ENCODE measurements at regions not wholly inside any gene's neighbourhood (a gene's known extent, or its start where the extent isn't known, plus 50 kb on each side); places are given as distances from the start of the nearest gene placed in this dataset.

DNA sequence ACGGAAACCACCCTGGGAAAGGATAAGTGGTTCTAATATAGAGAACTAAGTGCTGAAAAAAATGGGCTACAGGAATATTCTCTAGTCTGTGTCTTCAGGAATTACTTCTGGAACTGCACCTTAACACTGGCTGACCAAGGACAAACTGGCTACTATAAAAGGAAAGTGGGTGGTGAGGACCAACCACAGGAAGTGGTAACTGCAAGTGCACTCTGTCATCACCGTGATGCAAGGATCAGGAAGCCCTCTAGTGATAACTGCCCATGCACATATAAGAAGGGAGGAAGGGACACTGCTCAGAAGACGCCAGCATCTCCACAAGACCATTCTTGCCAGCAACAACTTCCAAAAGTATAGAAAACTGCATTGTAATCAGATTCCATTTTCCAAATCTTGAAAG lies 424.4 kb upstream of the RGPD4 start:
- Mint-ChIP-seq H3K4me1 (no peaks in the 10 kb centered on the region), H3K4me3 (no peak overlapping the region), H3K9me3 (no peaks in the 10 kb centered on the region), H3K27ac (no peak overlapping the region), H3K36me3 (ENCODE audit: low read depth) (no peaks in the 10 kb centered on the region), H3K27me3 (ENCODE audit: low read depth, poor library complexity) (peaks cover 17% of the 10 kb centered on the region)
- DNase-seq, result no peak
- TF ChIP-seq, protein P1, sequence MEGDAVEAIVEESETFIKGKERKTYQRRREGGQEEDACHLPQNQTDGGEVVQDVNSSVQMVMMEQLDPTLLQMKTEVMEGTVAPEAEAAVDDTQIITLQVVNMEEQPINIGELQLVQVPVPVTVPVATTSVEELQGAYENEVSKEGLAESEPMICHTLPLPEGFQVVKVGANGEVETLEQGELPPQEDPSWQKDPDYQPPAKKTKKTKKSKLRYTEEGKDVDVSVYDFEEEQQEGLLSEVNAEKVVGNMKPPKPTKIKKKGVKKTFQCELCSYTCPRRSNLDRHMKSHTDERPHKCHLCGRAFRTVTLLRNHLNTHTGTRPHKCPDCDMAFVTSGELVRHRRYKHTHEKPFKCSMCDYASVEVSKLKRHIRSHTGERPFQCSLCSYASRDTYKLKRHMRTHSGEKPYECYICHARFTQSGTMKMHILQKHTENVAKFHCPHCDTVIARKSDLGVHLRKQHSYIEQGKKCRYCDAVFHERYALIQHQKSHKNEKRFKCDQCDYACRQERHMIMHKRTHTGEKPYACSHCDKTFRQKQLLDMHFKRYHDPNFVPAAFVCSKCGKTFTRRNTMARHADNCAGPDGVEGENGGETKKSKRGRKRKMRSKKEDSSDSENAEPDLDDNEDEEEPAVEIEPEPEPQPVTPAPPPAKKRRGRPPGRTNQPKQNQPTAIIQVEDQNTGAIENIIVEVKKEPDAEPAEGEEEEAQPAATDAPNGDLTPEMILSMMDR (IDR thresholded peaks at IDR 0.05), result no peak

DNA sequence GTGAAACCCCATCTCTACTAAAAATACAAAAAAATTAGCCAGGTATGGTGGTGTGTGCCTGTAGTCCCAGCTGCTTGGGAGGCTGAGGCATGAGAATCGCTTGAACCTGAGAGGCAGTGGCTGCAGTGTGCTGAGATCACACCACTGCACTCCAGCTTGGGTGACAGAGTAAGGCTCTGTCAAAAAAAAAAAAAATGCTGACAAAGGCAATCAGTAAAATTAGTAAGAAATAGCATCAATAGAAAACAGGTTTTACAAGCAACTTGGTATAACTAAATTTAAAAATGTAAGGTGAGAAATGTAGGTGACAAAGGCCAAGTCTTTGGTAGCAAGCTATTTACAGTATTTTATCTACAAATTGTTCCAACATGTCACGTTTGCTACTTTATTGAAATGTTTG lies 421.4 kb upstream of the RGPD4 start:
- no peaks in the 10 kb centered on the region for H3K36me3 Mint-ChIP-seq (ENCODE audit: low read depth)
- no peak for DNase-seq
- TF ChIP-seq, protein P1 (IDR thresholded peaks at IDR 0.05), result no peak
- H3K4me3 Mint-ChIP-seq, result no peak overlapping the region
- H3K27me3 Mint-ChIP-seq (ENCODE audit: low read depth, poor library complexity), result peaks cover 19% of the 10 kb centered on the region
- no peaks in the 10 kb centered on the region for H3K4me1 Mint-ChIP-seq
- no peaks in the 10 kb centered on the region for H3K9me3 Mint-ChIP-seq
- H3K27ac Mint-ChIP-seq, result no peak overlapping the region

DNA sequence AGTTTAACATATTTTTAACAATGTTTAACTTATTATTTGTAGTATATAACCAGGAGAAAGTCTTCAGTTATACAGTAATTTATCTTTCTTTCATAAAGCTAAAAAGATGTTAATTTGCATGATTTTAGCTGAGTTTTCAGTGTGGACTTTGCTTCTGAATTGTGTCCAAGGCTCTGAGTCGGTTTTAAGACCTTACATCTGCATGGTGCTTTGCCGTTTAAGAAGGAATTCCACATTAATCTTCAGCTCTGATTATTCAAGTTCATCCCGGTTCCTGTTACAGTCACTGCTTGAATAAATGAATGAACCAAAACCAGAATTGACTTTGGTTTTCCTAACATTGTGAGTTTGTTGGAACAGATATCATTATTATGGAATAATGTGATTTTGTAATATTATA lies 419.7 kb upstream of the RGPD4 start:
- TF ChIP-seq, protein P1 (IDR thresholded peaks at IDR 0.05), result no peak
- H3K27ac Mint-ChIP-seq, result no peak overlapping the region
- H3K4me3 Mint-ChIP-seq, result no peak overlapping the region
- no peaks in the 10 kb centered on the region for H3K4me1 Mint-ChIP-seq
- H3K27me3 Mint-ChIP-seq (ENCODE audit: low read depth, poor library complexity), result peaks cover 17% of the 10 kb centered on the region
- no peaks in the 10 kb centered on the region for H3K36me3 Mint-ChIP-seq (ENCODE audit: low read depth)
- DNase-seq, result no peak
- H3K9me3 Mint-ChIP-seq, result no peaks in the 10 kb centered on the region

GRCh38 chr2:107407974-107408373 lies 418.7 kb upstream of the RGPD4 start:
- H3K27ac Mint-ChIP-seq, result no peak overlapping the region
- DNase-seq, result no peak
- no peaks in the 10 kb centered on the region for H3K36me3 Mint-ChIP-seq (ENCODE audit: low read depth)
- no peak overlapping the region for H3K4me3 Mint-ChIP-seq
- peaks cover 15% of the 10 kb centered on the region for H3K27me3 Mint-ChIP-seq (ENCODE audit: low read depth, poor library complexity)
- no peaks in the 10 kb centered on the region for H3K4me1 Mint-ChIP-seq
- no peaks in the 10 kb centered on the region for H3K9me3 Mint-ChIP-seq
- TF ChIP-seq, protein P1 (IDR thresholded peaks at IDR 0.05), result no peak

DNA sequence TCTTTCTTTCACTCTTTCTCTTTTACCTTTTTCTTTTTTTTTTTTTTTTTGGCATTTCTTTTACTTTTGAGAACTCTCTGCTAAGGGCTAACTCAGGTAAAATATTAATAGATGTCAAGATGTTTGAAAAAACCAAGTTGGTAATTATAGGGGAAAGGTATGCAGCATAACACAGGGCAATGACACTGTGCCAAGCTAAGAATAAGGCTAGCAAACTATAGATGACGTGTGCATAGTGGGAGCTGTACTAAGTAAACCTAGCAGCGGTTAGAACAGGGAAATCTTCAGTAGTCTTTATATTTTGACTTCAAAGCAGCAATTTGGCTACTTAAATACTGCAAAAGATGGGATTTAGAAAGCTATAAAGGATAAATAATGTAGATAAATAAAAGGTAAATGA lies 415.4 kb upstream of the RGPD4 start:
- H3K9me3 Mint-ChIP-seq, result no peaks in the 10 kb centered on the region
- H3K4me1 Mint-ChIP-seq, result no peaks in the 10 kb centered on the region
- no peak overlapping the region for H3K4me3 Mint-ChIP-seq
- TF ChIP-seq, protein P1 (IDR thresholded peaks at IDR 0.05), result no peak
- H3K27ac Mint-ChIP-seq, result no peak overlapping the region
- no peak for DNase-seq
- H3K36me3 Mint-ChIP-seq (ENCODE audit: low read depth), result no peaks in the 10 kb centered on the region
- peaks cover 9% of the 10 kb centered on the region for H3K27me3 Mint-ChIP-seq (ENCODE audit: low read depth, poor library complexity)

DNA sequence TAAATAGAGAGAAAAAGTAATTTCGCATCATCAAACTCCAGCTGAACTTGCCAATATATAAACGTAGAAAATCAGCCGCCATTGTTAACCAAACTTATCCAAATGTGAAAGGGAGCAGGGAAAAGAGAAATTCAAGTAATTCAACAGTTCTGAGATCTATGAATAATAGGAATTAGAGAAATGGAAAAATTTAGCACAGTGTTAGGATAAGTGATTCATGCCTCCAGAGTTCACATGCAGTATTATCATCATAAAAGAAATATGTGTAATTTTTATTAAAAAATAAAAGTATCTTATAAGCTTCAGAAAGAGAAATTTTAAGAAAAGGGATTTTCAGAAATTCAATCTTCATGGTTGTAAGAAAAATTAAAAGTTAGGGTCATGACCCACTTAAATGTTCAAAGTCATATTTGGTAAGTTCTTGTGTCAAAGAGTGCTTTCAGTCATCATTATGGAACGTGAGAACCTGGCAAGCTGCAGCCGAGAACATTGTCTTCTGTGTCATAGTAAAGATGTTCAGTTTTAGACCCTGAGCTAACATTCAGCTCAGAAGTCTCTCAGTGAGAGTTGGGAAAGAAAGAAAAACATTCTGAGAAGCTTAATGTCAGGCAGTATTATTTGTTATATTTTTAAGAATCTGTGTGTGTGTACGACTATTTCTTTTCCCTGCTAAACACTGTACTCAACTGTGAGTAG lies 414.3 kb upstream of the RGPD4 start:
- Mint-ChIP-seq H3K9me3 (no peaks in the 10 kb centered on the region), H3K4me3 (no peak overlapping the region), H3K27me3 (ENCODE audit: low read depth, poor library complexity) (peaks cover 10% of the 10 kb centered on the region), H3K27ac (peak overlapping the region; percentile 69), H3K36me3 (ENCODE audit: low read depth) (no peaks in the 10 kb centered on the region), H3K4me1 (no peaks in the 10 kb centered on the region)
- DNase-seq, result no peak
- TF ChIP-seq, protein P1 (IDR thresholded peaks at IDR 0.05), result no peak

Data from nephron progenitor cell (in vitro differentiated cells).